WTC11 (cell line): ENCODE measurements at regions not wholly inside any gene's neighbourhood (a gene's known extent, or its start where the extent isn't known, plus 50 kb on each side); places are given as distances from the start of the nearest gene placed in this dataset.

Experiments
- ATAC-seq: fragments of 200-7000 bp; cut with Tn5 transposase; 2 replicates; pipeline ENCODE4 v1.10.0; 2021; ENCODE audit warnings: mild to moderate bottlenecking, moderate library complexity
- CTCF ChIA-PET: fragments of 300-600 bp; sonication (Branson Sonifier 250); formaldehyde crosslinking; loops from one replicate; lab custom pipeline; 2021; ENCODE audit warnings: antibody characterized with exemption; lab: Charles Lee
- POLR2A ChIA-PET: fragments of 350-600 bp; sonication (Branson Sonifier 250); formaldehyde crosslinking; loops from one replicate; lab custom pipeline; 2021; ENCODE audit warnings: antibody characterized with exemption; lab: Charles Lee
- DNase-seq: peaks from one replicate; pipeline ENCODE4 v3.0.0; 2021; ENCODE audit warnings: low spot score
- H3K27ac Mint-ChIP-seq: 2 replicates; pipeline ENCODE4 v1.8.0; 2021; ENCODE audit warnings: mixed read lengths
- H3K27me3 Mint-ChIP-seq: 2 replicates; pipeline ENCODE4 v1.8.0; 2021; ENCODE audit warnings: low read depth, mild to moderate bottlenecking, moderate library complexity, mixed read lengths
- H3K36me3 Mint-ChIP-seq: 2 replicates; pipeline ENCODE4 v1.8.0; 2021; ENCODE audit warnings: mixed read lengths
- H3K4me1 Mint-ChIP-seq: 2 replicates; pipeline ENCODE4 v1.8.0; 2022; ENCODE audit warnings: mixed read lengths
- H3K4me3 Mint-ChIP-seq: 2 replicates; pipeline ENCODE4 v1.8.0; 2021; ENCODE audit warnings: mild to moderate bottlenecking, moderate library complexity, mixed read lengths
- H3K9me3 Mint-ChIP-seq: 2 replicates; pipeline ENCODE4 v1.8.0; 2021; ENCODE audit warnings: mixed read lengths
- AFF4 ChIP-seq: sonication (generic); formaldehyde crosslinking; IDR thresholded peaks from 2 replicates; pipeline ENCODE4 v1.8.1; 2023; ENCODE audit warnings: mild to moderate bottlenecking, missing genetic modification reagents, borderline replicate concordance
- E2F5 ChIP-seq: sonication (generic); formaldehyde crosslinking; IDR thresholded peaks from 2 replicates; pipeline ENCODE4 v1.8.1; 2022; ENCODE audit warnings: mild to moderate bottlenecking, moderate library complexity, missing genetic modification reagents
- ERG ChIP-seq: fragments of 250-450 bp; sonication (Bioruptor Pico); IDR thresholded peaks from 2 replicates; pipeline ENCODE4 v1.8.0; 2021; ENCODE audit warnings: mild to moderate bottlenecking
- ESRRA ChIP-seq: sonication (generic); formaldehyde crosslinking; IDR thresholded peaks from 2 replicates; pipeline ENCODE4 v1.8.1; 2022; ENCODE audit warnings: mild to moderate bottlenecking, missing genetic modification reagents, borderline replicate concordance
- FOXJ3 ChIP-seq: sonication (generic); formaldehyde crosslinking; IDR thresholded peaks from 2 replicates; pipeline ENCODE4 v1.9.0; 2021; ENCODE audit warnings: missing genetic modification reagents, mild to moderate bottlenecking, borderline replicate concordance
- GRHL2 ChIP-seq: fragments of 250-450 bp; sonication (Bioruptor Pico); IDR thresholded peaks from 2 replicates; pipeline ENCODE4 v1.8.0; 2022; ENCODE audit warnings: mild to moderate bottlenecking, moderate library complexity; ENCODE audit not compliant: insufficient replicate concordance, severe bottlenecking
- NR2C2 ChIP-seq: sonication (generic); formaldehyde crosslinking; IDR thresholded peaks from 2 replicates; pipeline ENCODE4 v1.8.0; 2022; ENCODE audit warnings: mild to moderate bottlenecking, missing genetic modification reagents
- OVOL2 ChIP-seq: fragments of 250-450 bp; sonication (Bioruptor Pico); IDR thresholded peaks from 2 replicates; pipeline ENCODE4 v1.9.0; 2021; ENCODE audit warnings: mild to moderate bottlenecking, borderline replicate concordance
- RORB ChIP-seq: fragments of 250-450 bp; sonication (Bioruptor Pico); IDR thresholded peaks from 2 replicates; pipeline ENCODE4 v1.9.0; 2021; ENCODE audit warnings: mild to moderate bottlenecking
- SP1 ChIP-seq: sonication (generic); formaldehyde crosslinking; conservative IDR thresholded peaks from 2 replicates; pipeline ENCODE4 v1.8.1; 2022; ENCODE audit warnings: missing genetic modification reagents
- STAT6 ChIP-seq: sonication (generic); formaldehyde crosslinking; conservative IDR thresholded peaks from 2 replicates; pipeline ENCODE4 v1.8.1; 2023; ENCODE audit warnings: mild to moderate bottlenecking, low read depth, missing genetic modification reagents, moderate library complexity
- TP53 ChIP-seq: sonication (generic); formaldehyde crosslinking; IDR thresholded peaks from 2 replicates; pipeline ENCODE4 v1.8.1; 2023; ENCODE audit warnings: mild to moderate bottlenecking, missing genetic modification reagents
- ZNF121 ChIP-seq: sonication (generic); formaldehyde crosslinking; IDR thresholded peaks from 2 replicates; pipeline ENCODE4 v1.8.0; 2023; ENCODE audit warnings: missing genetic modification reagents
- ZNF263 ChIP-seq: sonication (generic); formaldehyde crosslinking; IDR thresholded peaks from 2 replicates; pipeline ENCODE4 v1.8.1; 2022; ENCODE audit warnings: low read depth, mild to moderate bottlenecking, moderate library complexity, missing genetic modification reagents
- ZNF671 ChIP-seq: fragments of 250-450 bp; sonication (Bioruptor Pico); IDR thresholded peaks from 2 replicates; pipeline ENCODE4 v1.8.0; 2021; ENCODE audit warnings: mild to moderate bottlenecking
- TF ChIP-seq, protein P1 (sequence below): sonication (generic); formaldehyde crosslinking; IDR thresholded peaks from 2 replicates; pipeline ENCODE4 v1.8.0; 2022; ENCODE audit warnings: mild to moderate bottlenecking, missing genetic modification reagents
- TF ChIP-seq, protein P2 (sequence below): sonication (generic); formaldehyde crosslinking; IDR thresholded peaks from 2 replicates; pipeline ENCODE4 v1.8.0; 2022; ENCODE audit warnings: mild to moderate bottlenecking, missing genetic modification reagents

DNA sequence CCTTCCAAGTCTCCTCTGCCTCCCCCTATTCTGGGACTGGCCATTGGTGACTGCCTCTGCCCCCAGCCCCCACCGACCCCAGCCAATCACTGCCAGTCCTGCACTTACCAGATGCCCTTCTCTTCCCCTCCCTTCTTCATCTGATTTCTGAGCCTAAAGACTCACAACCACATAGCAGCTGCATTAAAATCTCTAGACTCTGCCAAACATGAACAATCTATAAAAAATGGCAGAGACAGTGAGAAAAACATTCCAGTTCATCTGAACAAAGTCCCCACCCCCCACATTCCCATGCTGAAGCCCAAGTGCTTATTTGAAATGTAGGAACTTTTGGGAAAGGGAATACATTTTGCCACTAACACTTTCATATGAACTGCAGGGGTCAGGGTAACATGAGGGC, 60.8 kb downstream of the KCTD12 start:
- POLR2A ChIA-PET = no interaction called here
- DNase-seq = no peak
- CTCF ChIA-PET = no interaction called here

More for the DNA sequence above, 60.8 kb downstream of the KCTD12 start:
- Mint-ChIP-seq H3K36me3 (peaks cover 2% of the 10 kb centered on the region), H3K9me3 (peaks cover 29% of the 10 kb centered on the region), H3K27ac (no peak overlapping the region), H3K4me3 (no peak overlapping the region), H3K27me3 (no peaks in the 10 kb centered on the region), H3K4me1 (peaks cover 15% of the 10 kb centered on the region)
- no peak for ATAC-seq
- TF ChIP-seq ESRRA = no peak
- TF ChIP-seq ZNF671 (CRISPR knock-in tag) = no peak
- TF ChIP-seq RORB (CRISPR knock-in tag) = no peak
- no peak for TF ChIP-seq STAT6
- TF ChIP-seq, protein P1, sequence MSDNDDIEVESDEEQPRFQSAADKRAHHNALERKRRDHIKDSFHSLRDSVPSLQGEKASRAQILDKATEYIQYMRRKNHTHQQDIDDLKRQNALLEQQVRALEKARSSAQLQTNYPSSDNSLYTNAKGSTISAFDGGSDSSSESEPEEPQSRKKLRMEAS (CRISPR knock-in tag) = no peak
- no peak for TF ChIP-seq AFF4 (CRISPR knock-in tag)
- no peak for TF ChIP-seq ERG (CRISPR knock-in tag)
- no peak for TF ChIP-seq SP1 (CRISPR knock-in tag)
- TF ChIP-seq ZNF263 (CRISPR knock-in tag) = no peak
- TF ChIP-seq TP53 (CRISPR knock-in tag) = no peak
- no peak for TF ChIP-seq FOXJ3 (CRISPR knock-in tag)
- no peak for TF ChIP-seq GRHL2 (CRISPR knock-in tag)
- TF ChIP-seq, protein P2, sequence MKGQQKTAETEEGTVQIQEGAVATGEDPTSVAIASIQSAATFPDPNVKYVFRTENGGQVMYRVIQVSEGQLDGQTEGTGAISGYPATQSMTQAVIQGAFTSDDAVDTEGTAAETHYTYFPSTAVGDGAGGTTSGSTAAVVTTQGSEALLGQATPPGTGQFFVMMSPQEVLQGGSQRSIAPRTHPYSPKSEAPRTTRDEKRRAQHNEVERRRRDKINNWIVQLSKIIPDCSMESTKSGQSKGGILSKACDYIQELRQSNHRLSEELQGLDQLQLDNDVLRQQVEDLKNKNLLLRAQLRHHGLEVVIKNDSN = no peak
- TF ChIP-seq NR2C2 (CRISPR knock-in tag) = no peak
- no peak for TF ChIP-seq OVOL2 (CRISPR knock-in tag)
- TF ChIP-seq E2F5 (CRISPR knock-in tag) = no peak
- no peak for TF ChIP-seq ZNF121
